ENCODE measurements at regions not wholly inside any gene's neighbourhood (a gene's known extent, or its start where the extent isn't known, plus 50 kb on each side); places are given as distances from the start of the nearest gene placed in this dataset.

DNA sequence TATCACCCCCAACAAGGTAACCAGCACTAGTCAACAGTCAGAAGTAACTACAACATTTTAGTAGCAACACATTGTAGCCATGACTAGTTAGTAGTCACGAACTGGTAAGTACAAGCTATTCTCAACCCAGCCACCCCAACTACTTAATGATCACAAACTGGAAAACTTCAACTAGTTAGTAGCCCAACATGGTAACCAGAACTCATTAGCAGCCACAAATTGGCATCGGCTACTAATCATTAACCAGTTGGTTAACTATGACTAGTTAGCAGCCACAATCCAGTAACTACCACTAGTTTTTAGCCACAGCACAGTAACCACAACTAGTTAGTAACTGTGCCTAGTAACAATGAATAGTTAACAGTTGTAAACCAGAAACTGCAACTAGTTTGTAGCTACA is 385.1 kb upstream of the CXorf51B start:
- DNase-seq (ENCODE audit: insufficient read length, low spot score) (no peak), FAIRE-seq (no peak)
- TF ChIP-seq, protein P1, sequence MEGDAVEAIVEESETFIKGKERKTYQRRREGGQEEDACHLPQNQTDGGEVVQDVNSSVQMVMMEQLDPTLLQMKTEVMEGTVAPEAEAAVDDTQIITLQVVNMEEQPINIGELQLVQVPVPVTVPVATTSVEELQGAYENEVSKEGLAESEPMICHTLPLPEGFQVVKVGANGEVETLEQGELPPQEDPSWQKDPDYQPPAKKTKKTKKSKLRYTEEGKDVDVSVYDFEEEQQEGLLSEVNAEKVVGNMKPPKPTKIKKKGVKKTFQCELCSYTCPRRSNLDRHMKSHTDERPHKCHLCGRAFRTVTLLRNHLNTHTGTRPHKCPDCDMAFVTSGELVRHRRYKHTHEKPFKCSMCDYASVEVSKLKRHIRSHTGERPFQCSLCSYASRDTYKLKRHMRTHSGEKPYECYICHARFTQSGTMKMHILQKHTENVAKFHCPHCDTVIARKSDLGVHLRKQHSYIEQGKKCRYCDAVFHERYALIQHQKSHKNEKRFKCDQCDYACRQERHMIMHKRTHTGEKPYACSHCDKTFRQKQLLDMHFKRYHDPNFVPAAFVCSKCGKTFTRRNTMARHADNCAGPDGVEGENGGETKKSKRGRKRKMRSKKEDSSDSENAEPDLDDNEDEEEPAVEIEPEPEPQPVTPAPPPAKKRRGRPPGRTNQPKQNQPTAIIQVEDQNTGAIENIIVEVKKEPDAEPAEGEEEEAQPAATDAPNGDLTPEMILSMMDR (IDR thresholded peaks at IDR 0.05; ENCODE audit: insufficient read depth, missing control alignments) = no peak

GRCh38 chrX:146433771-146434170 is 375.8 kb upstream of the CXorf51B start:
- no peak for DNase-seq (ENCODE audit: insufficient read length, low spot score)
- FAIRE-seq = no peak
- TF ChIP-seq, protein P1 (IDR thresholded peaks at IDR 0.05; ENCODE audit: insufficient read depth, missing control alignments) = no peak

GRCh38 chrX:146435472-146435871 is 374.1 kb upstream of the CXorf51B start:
- no peak for FAIRE-seq
- DNase-seq (ENCODE audit: insufficient read length, low spot score) = no peak

DNA sequence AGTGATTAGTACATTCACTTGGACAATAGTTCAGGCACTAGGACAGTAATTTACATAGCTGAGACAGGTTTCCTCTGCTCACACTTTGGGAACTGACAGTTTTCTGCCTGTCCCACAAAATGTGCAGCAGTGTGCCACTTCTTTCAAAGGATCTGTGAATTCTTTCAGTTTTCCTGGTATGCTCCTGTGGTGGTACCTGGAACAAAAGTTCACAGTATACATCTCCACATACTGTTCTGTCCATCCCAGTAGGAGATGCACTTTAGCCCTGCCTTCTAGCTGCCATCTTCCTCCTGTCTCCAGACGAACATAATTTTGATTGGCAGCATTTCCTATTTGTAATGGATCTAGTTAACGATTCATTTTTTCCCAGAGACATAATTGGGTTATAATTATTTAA is 360.8 kb upstream of the CXorf51B start:
- TF ChIP-seq, protein P1 (IDR thresholded peaks at IDR 0.05; ENCODE audit: insufficient read depth, missing control alignments) = no peak
- FAIRE-seq = no peak
- no peak for DNase-seq (ENCODE audit: insufficient read length, low spot score)

More at GRCh38 chrX:146435472-146435871, 374.1 kb upstream of the CXorf51B start:
- TF ChIP-seq, protein P1 (IDR thresholded peaks at IDR 0.05; ENCODE audit: insufficient read depth, missing control alignments) = no peak

GRCh38 chrX:146449243-146449642 is 360.3 kb upstream of the CXorf51B start:
- FAIRE-seq (no peak), DNase-seq (ENCODE audit: insufficient read length, low spot score) (no peak)
- TF ChIP-seq, protein P1 (IDR thresholded peaks at IDR 0.05; ENCODE audit: insufficient read depth, missing control alignments) = no peak

- TF ChIP-seq, protein P1 (IDR thresholded peaks at IDR 0.05; ENCODE audit: insufficient read depth, missing control alignments) = no peak
- DNase-seq (ENCODE audit: insufficient read length, low spot score) (no peak), FAIRE-seq (no peak)
Observed at GRCh38 chrX:146451136-146451535, 358.4 kb upstream of the CXorf51B start.

DNA sequence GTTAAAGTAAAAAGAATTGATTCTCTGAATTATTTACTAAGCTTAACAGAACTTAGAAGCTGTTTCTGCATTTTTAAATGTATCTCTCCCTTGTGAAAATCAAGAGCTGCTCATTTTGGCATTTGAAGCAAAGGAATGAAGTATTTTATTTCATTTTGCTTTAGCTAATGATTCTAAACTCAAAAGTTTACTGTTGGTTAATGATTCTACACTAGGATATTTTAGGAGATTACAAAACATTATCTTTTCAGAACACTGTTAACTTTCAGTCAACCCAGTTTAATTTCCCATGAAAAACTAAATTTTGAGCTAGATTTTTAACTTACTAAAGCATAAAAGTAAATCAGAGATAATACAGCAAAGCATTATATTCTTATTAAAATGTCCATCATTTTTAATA is 355.2 kb upstream of the CXorf51B start:
- FAIRE-seq (no peak), DNase-seq (ENCODE audit: insufficient read length, low spot score) (no peak)
- TF ChIP-seq, protein P1 (IDR thresholded peaks at IDR 0.05; ENCODE audit: insufficient read depth, missing control alignments) = no peak
